ENCODE measurements at regions not wholly inside any gene's neighbourhood (a gene's known extent, or its start where the extent isn't known, plus 50 kb on each side); places are given as distances from the start of the nearest gene placed in this dataset.

DNA sequence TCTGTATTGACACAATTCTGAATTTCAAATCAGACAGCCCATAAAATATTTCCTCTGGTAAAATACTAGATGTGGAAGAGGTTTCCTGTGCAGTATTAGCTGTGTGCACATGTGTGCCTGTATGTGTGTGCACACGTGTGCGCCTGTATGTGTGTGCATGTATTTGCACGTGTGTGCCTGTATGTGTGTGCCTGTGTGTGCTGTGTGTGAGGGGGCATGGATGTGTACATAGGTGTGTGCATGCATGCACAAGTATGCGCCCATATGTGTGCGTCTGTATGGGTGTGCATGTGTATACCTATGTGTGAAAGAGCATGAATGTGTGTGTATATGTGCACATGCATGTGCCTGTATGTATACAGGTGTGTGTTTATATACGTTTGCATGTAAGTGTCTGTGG, 191.4 kb downstream of the KLF6 start:
- TF ChIP-seq POLR2AphosphoS5 (IDR thresholded peaks at IDR 0.05; ENCODE audit: low read depth, low read length) (no peak), FOXP2 (optimal IDR thresholded peaks at IDR 0.05; ENCODE audit: borderline replicate concordance, extremely low read depth, extremely low read length, insufficient read depth) (no peak), SIN3A (IDR thresholded peaks at IDR 0.05; ENCODE audit: borderline replicate concordance, insufficient read depth, low read length) (no peak), TAF1 (IDR thresholded peaks at IDR 0.05; ENCODE audit: borderline replicate concordance, insufficient read depth, low read length) (no peak)
- TF ChIP-seq, protein P1, sequence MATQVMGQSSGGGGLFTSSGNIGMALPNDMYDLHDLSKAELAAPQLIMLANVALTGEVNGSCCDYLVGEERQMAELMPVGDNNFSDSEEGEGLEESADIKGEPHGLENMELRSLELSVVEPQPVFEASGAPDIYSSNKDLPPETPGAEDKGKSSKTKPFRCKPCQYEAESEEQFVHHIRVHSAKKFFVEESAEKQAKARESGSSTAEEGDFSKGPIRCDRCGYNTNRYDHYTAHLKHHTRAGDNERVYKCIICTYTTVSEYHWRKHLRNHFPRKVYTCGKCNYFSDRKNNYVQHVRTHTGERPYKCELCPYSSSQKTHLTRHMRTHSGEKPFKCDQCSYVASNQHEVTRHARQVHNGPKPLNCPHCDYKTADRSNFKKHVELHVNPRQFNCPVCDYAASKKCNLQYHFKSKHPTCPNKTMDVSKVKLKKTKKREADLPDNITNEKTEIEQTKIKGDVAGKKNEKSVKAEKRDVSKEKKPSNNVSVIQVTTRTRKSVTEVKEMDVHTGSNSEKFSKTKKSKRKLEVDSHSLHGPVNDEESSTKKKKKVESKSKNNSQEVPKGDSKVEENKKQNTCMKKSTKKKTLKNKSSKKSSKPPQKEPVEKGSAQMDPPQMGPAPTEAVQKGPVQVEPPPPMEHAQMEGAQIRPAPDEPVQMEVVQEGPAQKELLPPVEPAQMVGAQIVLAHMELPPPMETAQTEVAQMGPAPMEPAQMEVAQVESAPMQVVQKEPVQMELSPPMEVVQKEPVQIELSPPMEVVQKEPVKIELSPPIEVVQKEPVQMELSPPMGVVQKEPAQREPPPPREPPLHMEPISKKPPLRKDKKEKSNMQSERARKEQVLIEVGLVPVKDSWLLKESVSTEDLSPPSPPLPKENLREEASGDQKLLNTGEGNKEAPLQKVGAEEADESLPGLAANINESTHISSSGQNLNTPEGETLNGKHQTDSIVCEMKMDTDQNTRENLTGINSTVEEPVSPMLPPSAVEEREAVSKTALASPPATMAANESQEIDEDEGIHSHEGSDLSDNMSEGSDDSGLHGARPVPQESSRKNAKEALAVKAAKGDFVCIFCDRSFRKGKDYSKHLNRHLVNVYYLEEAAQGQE (IDR thresholded peaks at IDR 0.05; ENCODE audit: insufficient read depth in 1 of 2, low read depth in 2 of 2, low read length in 2 of 2) = no peak

DNA sequence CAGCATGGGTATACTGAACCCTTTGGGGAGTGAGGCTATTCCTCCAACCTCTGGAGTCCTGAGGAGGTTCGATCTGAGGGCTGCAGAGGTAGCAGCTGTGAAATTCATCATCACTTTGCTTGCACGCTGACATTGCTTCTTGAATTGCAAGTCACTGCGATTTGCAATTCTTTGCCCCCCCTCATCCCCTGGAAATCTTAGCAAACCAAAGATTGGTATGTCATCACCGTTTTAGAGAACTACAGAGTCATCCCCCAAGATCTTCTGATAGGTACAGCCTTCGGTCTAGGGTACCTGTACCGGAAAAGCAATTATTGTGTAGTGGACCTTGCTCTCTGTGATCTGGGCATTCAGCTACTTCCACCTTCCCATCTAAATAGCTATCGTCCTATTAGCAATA, 192.6 kb downstream of the KLF6 start:
- TF ChIP-seq, protein P1 (IDR thresholded peaks at IDR 0.05; ENCODE audit: insufficient read depth in 1 of 2, low read depth in 2 of 2, low read length in 2 of 2) = no peak
- TF ChIP-seq POLR2AphosphoS5 (IDR thresholded peaks at IDR 0.05; ENCODE audit: low read depth, low read length) (no peak), TAF1 (IDR thresholded peaks at IDR 0.05; ENCODE audit: borderline replicate concordance, insufficient read depth, low read length) (no peak), FOXP2 (optimal IDR thresholded peaks at IDR 0.05; ENCODE audit: borderline replicate concordance, extremely low read depth, extremely low read length, insufficient read depth) (no peak), SIN3A (IDR thresholded peaks at IDR 0.05; ENCODE audit: borderline replicate concordance, insufficient read depth, low read length) (no peak)

DNA sequence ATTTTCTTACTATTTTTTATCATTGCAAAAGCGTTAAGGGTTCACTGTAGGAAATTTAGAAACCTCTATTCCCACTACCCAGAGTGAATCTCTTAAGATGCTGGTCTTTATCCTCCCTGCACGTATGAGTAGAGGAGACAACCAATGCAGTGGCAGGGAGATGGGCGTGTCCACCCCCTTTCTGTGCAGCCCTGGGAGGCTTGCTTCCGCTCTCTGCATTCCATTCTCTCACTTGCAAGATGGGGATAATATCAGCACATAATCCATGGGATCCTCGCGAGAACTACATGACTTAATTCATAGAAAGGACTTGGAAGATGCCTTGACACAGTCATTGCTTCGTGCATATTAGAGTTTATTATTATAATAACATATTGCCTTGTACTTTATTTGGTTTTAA, 196.2 kb downstream of the KLF6 start:
- TF ChIP-seq POLR2AphosphoS5 (IDR thresholded peaks at IDR 0.05; ENCODE audit: low read depth, low read length) (no peak), TAF1 (IDR thresholded peaks at IDR 0.05; ENCODE audit: borderline replicate concordance, insufficient read depth, low read length) (no peak), FOXP2 (optimal IDR thresholded peaks at IDR 0.05; ENCODE audit: borderline replicate concordance, extremely low read depth, extremely low read length, insufficient read depth) (no peak), SIN3A (IDR thresholded peaks at IDR 0.05; ENCODE audit: borderline replicate concordance, insufficient read depth, low read length) (no peak)
- TF ChIP-seq, protein P1 (IDR thresholded peaks at IDR 0.05; ENCODE audit: insufficient read depth in 1 of 2, low read depth in 2 of 2, low read length in 2 of 2) = no peak

DNA sequence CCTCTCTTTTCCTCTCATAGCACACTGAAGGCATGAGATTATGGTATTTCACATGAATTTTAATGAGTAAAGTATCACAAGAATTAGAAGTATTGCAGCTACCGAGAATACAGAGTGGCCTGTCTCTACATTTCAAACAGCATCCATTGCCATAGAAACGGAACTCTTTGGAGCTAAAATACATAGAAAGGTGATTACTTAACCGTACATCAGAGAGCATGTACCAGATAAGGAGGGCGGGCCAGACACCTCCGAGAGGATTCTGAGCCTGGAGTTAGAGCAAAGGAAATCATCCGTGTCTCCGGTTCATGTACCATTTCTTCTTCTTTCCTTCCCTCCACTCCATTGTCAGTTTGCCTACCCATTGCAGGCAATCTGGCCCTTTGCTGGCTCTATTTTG, 196.7 kb downstream of the KLF6 start:
- TF ChIP-seq TAF1 (IDR thresholded peaks at IDR 0.05; ENCODE audit: borderline replicate concordance, insufficient read depth, low read length) = no peak
- TF ChIP-seq, protein P1 (IDR thresholded peaks at IDR 0.05; ENCODE audit: insufficient read depth in 1 of 2, low read depth in 2 of 2, low read length in 2 of 2) = no peak
- TF ChIP-seq FOXP2 (optimal IDR thresholded peaks at IDR 0.05; ENCODE audit: borderline replicate concordance, extremely low read depth, extremely low read length, insufficient read depth) = no peak
- no peak for TF ChIP-seq POLR2AphosphoS5 (IDR thresholded peaks at IDR 0.05; ENCODE audit: low read depth, low read length)
- TF ChIP-seq SIN3A (IDR thresholded peaks at IDR 0.05; ENCODE audit: borderline replicate concordance, insufficient read depth, low read length) = no peak
